ENCODE measurements at regions not wholly inside any gene's neighbourhood (a gene's known extent, or its start where the extent isn't known, plus 50 kb on each side); places are given as distances from the start of the nearest gene placed in this dataset.

GRCh38 chr13:24106429-24106828, 54.1 kb upstream of the SPATA13 start:
- Histone ChIP-seq H3K4me3 (ENCODE audit: low read depth, low read length) (no peak overlapping the region), H3K36me3 (ENCODE audit: control insufficient read depth, insufficient read depth, low read length) (no peaks in the 10 kb centered on the region), H3K27me3 (ENCODE audit: control insufficient read depth, insufficient read depth, low read length) (no peaks in the 10 kb centered on the region)
- no peak for DNase-seq (ENCODE audit: low read depth)
- no peak for TF ChIP-seq CTCF (IDR thresholded peaks at IDR 0.05; ENCODE audit: insufficient read depth, low read length, poor library complexity, severe bottlenecking)

GRCh38 chr13:24107955-24108614, 52.4 kb upstream of the SPATA13 start:
- H3K36me3 ChIP-seq (ENCODE audit: control insufficient read depth, insufficient read depth, low read length): no peaks in the 10 kb centered on the region
- no peak overlapping the region for H3K4me3 ChIP-seq (ENCODE audit: low read depth, low read length)
- no peak for DNase-seq (ENCODE audit: low read depth)
- no peaks in the 10 kb centered on the region for H3K27me3 ChIP-seq (ENCODE audit: control insufficient read depth, insufficient read depth, low read length)
- TF ChIP-seq CTCF (IDR thresholded peaks at IDR 0.05; ENCODE audit: insufficient read depth, low read length, poor library complexity, severe bottlenecking): no peak

GRCh38 chr13:24108615-24108965, 51.9 kb upstream of the SPATA13 start:
- Histone ChIP-seq H3K4me3 (ENCODE audit: low read depth, low read length) (no peak overlapping the region), H3K36me3 (ENCODE audit: control insufficient read depth, insufficient read depth, low read length) (no peaks in the 10 kb centered on the region), H3K27me3 (ENCODE audit: control insufficient read depth, insufficient read depth, low read length) (no peaks in the 10 kb centered on the region)
- DNase-seq (ENCODE audit: low read depth): no peak
- no peak for TF ChIP-seq CTCF (IDR thresholded peaks at IDR 0.05; ENCODE audit: insufficient read depth, low read length, poor library complexity, severe bottlenecking)

GRCh38 chr13:24110011-24110410, 50.5 kb upstream of the SPATA13 start:
- Histone ChIP-seq H3K36me3 (ENCODE audit: control insufficient read depth, insufficient read depth, low read length) (no peaks in the 10 kb centered on the region), H3K4me3 (ENCODE audit: low read depth, low read length) (no peak overlapping the region), H3K27me3 (ENCODE audit: control insufficient read depth, insufficient read depth, low read length) (no peaks in the 10 kb centered on the region)
- DNase-seq (ENCODE audit: low read depth): no peak
- TF ChIP-seq CTCF (IDR thresholded peaks at IDR 0.05; ENCODE audit: insufficient read depth, low read length, poor library complexity, severe bottlenecking): no peak
